Stomach (tissue), 8 donors: ENCODE measurements at regions not wholly inside any gene's neighbourhood (a gene's known extent, or its start where the extent isn't known, plus 50 kb on each side); places are given as distances from the start of the nearest gene placed in this dataset.

Source experiments
- DNase-seq, 2 donors: peaks; one replicate each; pipeline versions ENCODE4 v3.0.0 to v3.0.0-alpha.2; 2013 to 2019
- H3K27ac ChIP-seq, 5 donors: fragments of 200-600 bp in 4 of 5; sonication (generic) in 4 of 5; one replicate each; pipeline ENCODE4 v1.5.1; 2013 to 2019; ENCODE audit warnings: mild to moderate bottlenecking in 1 of 5, moderate library complexity in 1 of 5
- H3K27me3 ChIP-seq, 3 donors: fragments of 200-600 bp; sonication (generic); one replicate each; pipeline ENCODE4 v1.5.1; 2017 to 2019; ENCODE audit warnings: mixed run types in 1 of 3
- H3K36me3 ChIP-seq, 4 donors: fragments of 200-600 bp; sonication (generic); 1 replicate in 3 of 4; 2 replicates in 1 of 4; pipeline ENCODE4 v1.5.1; 2016 to 2019
- H3K4me1 ChIP-seq, 4 donors: fragments of 200-600 bp; sonication (generic); one replicate each; pipeline ENCODE4 v1.5.1; 2016 to 2019
- H3K4me3 ChIP-seq, 4 donors: fragments of 200-600 bp; sonication (generic) in 3 of 4; one replicate each; pipeline ENCODE4 v1.5.1; 2016 to 2019; ENCODE audit warnings: mild to moderate bottlenecking in 1 of 4
- H3K9me3 ChIP-seq, 4 donors: fragments of 200-600 bp; sonication (generic); one replicate each; pipeline ENCODE4 v1.5.1; 2016 to 2019
- CTCF ChIP-seq, 7 experiments: fragments of 450-650 bp in 4 of 7; fragments of 200-600 bp in 3 of 7; sonication (generic) in 3 of 7; IDR thresholded peaks; one replicate each; pipeline ENCODE4 v1.5.1; 2016 to 2019; ENCODE audit warnings: antibody characterized with exemption in 7 of 7, control low read depth in 2 of 7, mild to moderate bottlenecking in 1 of 7
- EP300 ChIP-seq: sonication (generic); formaldehyde crosslinking; IDR thresholded peaks from one replicate; pipeline ENCODE4 v1.6.1; 2017; ENCODE audit warnings: antibody characterized with exemption
- POLR2A ChIP-seq, 4 donors: fragments of 450-650 bp; IDR thresholded peaks; one replicate each; pipeline ENCODE4 v1.6.1; 2016; ENCODE audit warnings: antibody characterized with exemption in 4 of 4, control low read depth in 2 of 4, mild to moderate bottlenecking in 1 of 4, moderate library complexity in 1 of 4
- POLR2AphosphoS5 ChIP-seq, 3 donors: sonication (generic); formaldehyde crosslinking; IDR thresholded peaks; one replicate each; pipeline ENCODE4 v1.6.1; 2016; ENCODE audit warnings: antibody characterized with exemption in 3 of 3
- WGBS, 5 donors: extraction: QIAGEN DNeasy Blood & Tissue Kit in 3 of 5; methylation state at CpG; one replicate each; pipeline versions ENCODE4 v1.1.5 to v1.1.7; 2013 to 2018; 5-methylcytosine and 5-hydroxymethylcytosine counted together
- intact Hi-C: fragments of 100-400 bp; cut with DNase I; formaldehyde crosslinking; loops from one replicate; pipeline ENCODE4 v1.15.1; 2023; ENCODE audit warnings: low total_unique reads
- donor health status: healthy with polysubstance abuse.
- donor health status: Bipolar disorder and iron deficiency.
- donor health status: healthy.

- TF ChIP-seq POLR2AphosphoS5 (IDR thresholded peaks at IDR 0.05), result no peak
- TF ChIP-seq CTCF (IDR thresholded peaks at IDR 0.05), result no peak
- no peak for TF ChIP-seq EP300
- TF ChIP-seq POLR2A (IDR thresholded peaks at IDR 0.05), result no peak
- Histone ChIP-seq H3K27me3 (no peaks in the 10 kb centered on the region), H3K27ac (no peak overlapping the region), H3K4me3 (no peak overlapping the region), H3K9me3 (no peaks in the 10 kb centered on the region), H3K36me3 (no peaks in the 10 kb centered on the region), H3K4me1 (no peaks in the 10 kb centered on the region)
- intact Hi-C loops, result no loop called here
- DNase-seq, result no peak
- 45 to 60% (median 54%) methylated on average over 4 of the region's 4 CpGs for WGBS, 5 donors
These were observed 379.8 kb upstream of the CNR1 start for GRCh38 chr6:88545991-88546390.

GRCh38 chr6:88544986-88545612 lies 379.0 kb upstream of the CNR1 start:
- 60 to 80% (median 68%) methylated on average over 4 of the region's 4 CpGs for WGBS, 5 donors
- H3K27ac ChIP-seq, result no peak overlapping the region
- H3K4me1 ChIP-seq, result no peaks in the 10 kb centered on the region
- intact Hi-C loops, result no loop called here
- no peaks in the 10 kb centered on the region for H3K27me3 ChIP-seq
- no peaks in the 10 kb centered on the region for H3K9me3 ChIP-seq
- no peaks in the 10 kb centered on the region for H3K36me3 ChIP-seq
- no peak overlapping the region for H3K4me3 ChIP-seq
- no peak for DNase-seq
- TF ChIP-seq CTCF (IDR thresholded peaks at IDR 0.05), result no peak
- TF ChIP-seq POLR2AphosphoS5 (IDR thresholded peaks at IDR 0.05), result no peak
- no peak for TF ChIP-seq EP300
- no peak for TF ChIP-seq POLR2A (IDR thresholded peaks at IDR 0.05)

GRCh38 chr6:88539295-88539764 lies 373.2 kb upstream of the CNR1 start:
- TF ChIP-seq CTCF (IDR thresholded peaks at IDR 0.05) (no peak), POLR2AphosphoS5 (IDR thresholded peaks at IDR 0.05) (no peak), EP300 (no peak), POLR2A (IDR thresholded peaks at IDR 0.05) (no peak)
- no peaks in the 10 kb centered on the region for H3K9me3 ChIP-seq
- no peaks in the 10 kb centered on the region for H3K4me1 ChIP-seq
- no peak for DNase-seq
- no peak overlapping the region for H3K27ac ChIP-seq
- H3K4me3 ChIP-seq, result no peak overlapping the region
- 39 to 65% (median 62%) methylated on average over 4 of the region's 4 CpGs for WGBS, 5 donors
- H3K36me3 ChIP-seq, result no peaks in the 10 kb centered on the region
- H3K27me3 ChIP-seq, result peaks cover 0 to 10% (median 0%) of the 10 kb centered on the region in 3 donors
- intact Hi-C loops, result no loop called here

GRCh38 chr6:88538840-88539239 lies 372.7 kb upstream of the CNR1 start:
- no peak for TF ChIP-seq CTCF (IDR thresholded peaks at IDR 0.05)
- no peak for TF ChIP-seq POLR2A (IDR thresholded peaks at IDR 0.05)
- TF ChIP-seq POLR2AphosphoS5 (IDR thresholded peaks at IDR 0.05), result no peak
- no peak for TF ChIP-seq EP300
- 73 to 86% (median 78%) methylated on average over 3 of the region's 3 CpGs for WGBS, 5 donors

More at GRCh38 chr6:88538840-88539239, 372.7 kb upstream of the CNR1 start:
- Histone ChIP-seq H3K4me3 (no peak overlapping the region), H3K27me3 (peaks cover 0 to 10% (median 0%) of the 10 kb centered on the region in 3 donors), H3K27ac (no peak overlapping the region), H3K9me3 (no peaks in the 10 kb centered on the region), H3K4me1 (no peaks in the 10 kb centered on the region), H3K36me3 (no peaks in the 10 kb centered on the region)
- intact Hi-C loops, result no loop called here
- DNase-seq, result no peak
